ENCODE measurements at regions not wholly inside any gene's neighbourhood (a gene's known extent, or its start where the extent isn't known, plus 50 kb on each side); places are given as distances from the start of the nearest gene placed in this dataset.
"Not testable (repeated sequence)": the region's sequence is repeated elsewhere in the genome, so short reads cannot be mapped to it uniquely, and the experiment has no call there.

DNA sequence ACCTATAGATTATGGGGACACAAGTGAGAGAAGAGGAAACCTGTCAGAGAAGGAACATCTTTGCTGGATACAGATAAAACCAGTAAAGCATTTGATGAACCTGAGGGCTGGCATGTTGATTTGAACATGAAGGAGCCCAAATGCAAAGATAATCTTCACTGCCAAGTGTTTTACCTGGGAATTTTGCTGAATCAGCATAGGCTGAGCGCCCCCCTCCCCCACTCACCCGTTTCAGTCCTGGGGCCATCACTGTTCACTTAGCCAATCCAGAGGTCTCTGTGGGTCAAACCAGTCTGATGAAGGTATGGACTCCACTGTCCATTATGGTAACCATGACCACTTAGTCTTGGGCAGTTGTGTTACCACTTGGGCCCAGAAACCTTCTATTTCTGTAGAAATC is 466.0 kb upstream of the GRM7 start:
- Histone ChIP-seq H3K36me3 (no peaks in the 10 kb centered on the region), H3K9me3 (no peaks in the 10 kb centered on the region), H3K4me1 (no peaks in the 10 kb centered on the region), H3K4me3 (no peak overlapping the region), H3K27ac (replicated peaks in 1 of 4) (no peak overlapping the region), H3K27me3 (no peaks in the 10 kb centered on the region)
- no peak for DNase-seq (ENCODE audit: extremely low spot score)
- intact Hi-C loops (cut with DNase I), result no loop called here
- WGBS, result 91% methylated on average over 2 of the region's 2 CpGs
- TF ChIP-seq POLR2AphosphoS5 (IDR thresholded peaks at IDR 0.05) (no peak), POLR2A (IDR thresholded peaks at IDR 0.05; ENCODE audit: low read depth) (no peak), EP300 (IDR thresholded peaks at IDR 0.05) (no peak)
- TF ChIP-seq, protein P1, sequence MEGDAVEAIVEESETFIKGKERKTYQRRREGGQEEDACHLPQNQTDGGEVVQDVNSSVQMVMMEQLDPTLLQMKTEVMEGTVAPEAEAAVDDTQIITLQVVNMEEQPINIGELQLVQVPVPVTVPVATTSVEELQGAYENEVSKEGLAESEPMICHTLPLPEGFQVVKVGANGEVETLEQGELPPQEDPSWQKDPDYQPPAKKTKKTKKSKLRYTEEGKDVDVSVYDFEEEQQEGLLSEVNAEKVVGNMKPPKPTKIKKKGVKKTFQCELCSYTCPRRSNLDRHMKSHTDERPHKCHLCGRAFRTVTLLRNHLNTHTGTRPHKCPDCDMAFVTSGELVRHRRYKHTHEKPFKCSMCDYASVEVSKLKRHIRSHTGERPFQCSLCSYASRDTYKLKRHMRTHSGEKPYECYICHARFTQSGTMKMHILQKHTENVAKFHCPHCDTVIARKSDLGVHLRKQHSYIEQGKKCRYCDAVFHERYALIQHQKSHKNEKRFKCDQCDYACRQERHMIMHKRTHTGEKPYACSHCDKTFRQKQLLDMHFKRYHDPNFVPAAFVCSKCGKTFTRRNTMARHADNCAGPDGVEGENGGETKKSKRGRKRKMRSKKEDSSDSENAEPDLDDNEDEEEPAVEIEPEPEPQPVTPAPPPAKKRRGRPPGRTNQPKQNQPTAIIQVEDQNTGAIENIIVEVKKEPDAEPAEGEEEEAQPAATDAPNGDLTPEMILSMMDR (IDR thresholded peaks at IDR 0.05), result no peak

DNA sequence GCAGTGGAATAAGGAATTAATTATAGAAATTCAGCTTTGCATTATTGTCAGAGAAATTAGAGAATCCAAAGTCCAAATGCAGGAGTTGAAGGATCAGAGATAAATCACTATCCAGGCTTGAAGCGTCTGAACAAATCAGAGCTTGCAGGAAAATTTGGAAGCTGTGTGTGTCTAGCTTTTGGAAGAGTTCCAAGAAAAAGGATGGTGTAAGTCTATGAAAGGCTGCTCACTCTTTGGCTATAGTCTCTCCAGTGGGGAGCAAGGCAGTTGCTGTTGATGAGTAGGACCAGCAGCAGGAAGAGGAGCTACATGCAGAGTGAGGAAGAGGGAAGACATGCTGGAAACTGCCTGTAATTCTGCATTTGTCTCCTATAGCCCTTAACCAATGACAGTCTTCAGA is 464.3 kb upstream of the GRM7 start:
- Histone ChIP-seq H3K27ac (replicated peaks in 1 of 4) (no peak overlapping the region), H3K9me3 (no peaks in the 10 kb centered on the region), H3K4me3 (no peak overlapping the region), H3K36me3 (no peaks in the 10 kb centered on the region), H3K27me3 (no peaks in the 10 kb centered on the region), H3K4me1 (no peaks in the 10 kb centered on the region)
- intact Hi-C loops (cut with DNase I), result no loop called here
- DNase-seq (ENCODE audit: extremely low spot score), result no peak
- 44% methylated on average over 1 of the region's 1 CpG for WGBS
- TF ChIP-seq POLR2A (IDR thresholded peaks at IDR 0.05; ENCODE audit: low read depth), result no peak
- TF ChIP-seq POLR2AphosphoS5 (IDR thresholded peaks at IDR 0.05), result no peak
- no peak for TF ChIP-seq EP300 (IDR thresholded peaks at IDR 0.05)
- TF ChIP-seq, protein P1 (IDR thresholded peaks at IDR 0.05), result no peak

DNA sequence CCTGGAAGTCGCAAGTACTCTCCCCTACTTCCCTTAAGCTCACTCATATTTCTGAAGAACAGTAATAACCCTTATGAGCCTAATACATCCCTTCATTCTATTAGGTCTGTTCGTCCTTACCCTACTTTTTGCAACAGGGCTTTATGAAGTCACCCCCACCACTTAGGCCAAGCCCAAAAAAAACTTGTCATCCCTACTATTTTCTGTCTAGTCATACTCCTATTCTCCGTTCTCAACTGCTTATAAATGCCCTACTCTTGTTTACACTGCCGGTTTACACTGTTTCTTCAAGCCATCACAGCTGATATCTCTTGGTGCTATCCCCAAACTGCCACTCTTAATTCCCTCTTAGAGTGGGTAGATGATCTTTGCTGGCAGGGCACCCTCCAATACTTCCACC is 458.2 kb upstream of the GRM7 start:
- H3K36me3 ChIP-seq; H3K4me3 ChIP-seq; H3K9me3 ChIP-seq; DNase-seq (ENCODE audit: extremely low spot score); intact Hi-C loops (cut with DNase I); H3K27ac ChIP-seq (replicated peaks in 1 of 4); H3K27me3 ChIP-seq; H3K4me1 ChIP-seq: not testable (repeated sequence)
- 86% methylated on average over 4 of the region's 4 CpGs for WGBS

DNA sequence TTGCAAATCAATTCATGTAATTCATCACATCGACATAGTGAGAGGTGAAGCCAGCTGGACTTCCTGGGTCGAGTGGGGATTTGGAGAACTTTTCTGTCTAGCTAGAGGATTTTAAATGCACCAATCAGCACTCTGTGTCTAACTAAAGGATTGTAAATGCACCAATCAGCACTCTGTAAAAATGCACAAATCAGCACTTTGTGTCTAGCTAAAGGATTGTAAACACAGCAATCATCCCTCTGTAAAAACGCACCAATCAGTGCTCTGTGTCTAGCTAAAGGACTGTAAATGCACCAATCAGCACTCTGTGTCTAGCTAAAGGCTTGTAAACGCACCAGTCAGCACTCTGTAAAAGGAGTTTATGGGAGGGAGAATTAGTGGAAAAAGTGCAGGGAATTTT is 454.0 kb upstream of the GRM7 start:
- intact Hi-C loops (cut with DNase I), result not testable (repeated sequence)
- WGBS, result 86% methylated on average over 4 of the region's 4 CpGs

DNA sequence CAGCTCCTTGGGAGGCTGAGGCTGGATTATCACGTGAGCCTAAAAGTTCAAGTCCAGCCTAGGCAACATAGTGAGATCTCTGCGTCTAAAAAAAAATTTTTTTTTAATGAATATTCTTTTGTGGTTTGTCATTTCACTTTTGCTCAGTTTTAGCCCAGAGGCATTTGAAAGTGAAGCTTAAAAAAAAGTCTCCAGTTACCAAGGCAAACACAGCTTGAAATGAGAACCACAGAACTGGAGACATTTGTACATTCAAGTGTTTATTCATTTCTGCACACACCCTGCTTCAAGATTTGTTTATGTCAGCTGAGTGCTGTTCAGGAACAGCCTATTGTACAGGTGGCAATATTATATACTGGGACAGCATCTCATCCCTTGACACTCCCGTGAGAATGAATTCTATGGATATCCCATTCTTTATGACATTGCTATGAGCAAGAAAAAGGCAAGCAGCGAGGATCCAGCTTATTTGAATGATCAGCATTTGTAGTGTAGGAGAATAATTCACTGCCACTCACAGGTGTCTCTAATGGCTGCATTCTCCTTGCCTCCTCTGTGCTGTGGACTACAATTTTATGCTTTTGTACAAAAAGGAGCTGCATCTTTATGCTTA is 444.8 kb upstream of the GRM7 start:
- Histone ChIP-seq H3K27ac (replicated peaks in 1 of 4) (no peak overlapping the region), H3K4me1 (no peaks in the 10 kb centered on the region), H3K27me3 (no peaks in the 10 kb centered on the region), H3K4me3 (no peak overlapping the region), H3K9me3 (no peaks in the 10 kb centered on the region), H3K36me3 (no peaks in the 10 kb centered on the region)
- TF ChIP-seq POLR2AphosphoS5 (IDR thresholded peaks at IDR 0.05), result no peak
- TF ChIP-seq, protein P1 (IDR thresholded peaks at IDR 0.05), result no peak
- TF ChIP-seq EP300 (IDR thresholded peaks at IDR 0.05), result no peak
- TF ChIP-seq POLR2A (IDR thresholded peaks at IDR 0.05; ENCODE audit: low read depth), result no peak
- intact Hi-C loops (cut with DNase I), result no loop called here
- no peak for DNase-seq (ENCODE audit: extremely low spot score)
- WGBS, result 77% methylated on average over 4 of the region's 4 CpGs

More for the DNA sequence above, 454.0 kb upstream of the GRM7 start:
- not testable (repeated sequence) for H3K27me3 ChIP-seq; H3K27ac ChIP-seq (replicated peaks in 1 of 4); H3K4me3 ChIP-seq; H3K4me1 ChIP-seq; H3K9me3 ChIP-seq; DNase-seq (ENCODE audit: extremely low spot score); H3K36me3 ChIP-seq

DNA sequence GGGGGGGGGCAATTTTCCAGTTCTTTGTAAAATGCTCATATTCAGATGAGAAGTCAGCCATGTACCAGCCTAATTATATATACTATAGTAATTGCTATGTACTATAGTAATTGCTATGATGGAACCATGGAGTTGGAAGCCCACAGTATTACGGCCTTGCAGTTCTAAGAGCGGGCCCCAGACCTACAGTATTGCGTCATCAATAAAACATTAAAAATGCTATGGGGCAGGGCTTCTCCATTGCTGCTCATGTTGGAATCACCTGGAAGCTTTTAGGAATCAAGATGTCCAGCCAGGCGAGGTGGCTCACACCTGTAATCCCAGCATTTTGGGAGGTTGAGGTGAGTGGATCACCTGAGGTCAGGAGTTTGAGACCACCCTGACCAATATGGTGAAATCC is 443.7 kb upstream of the GRM7 start:
- Histone ChIP-seq H3K9me3 (no peaks in the 10 kb centered on the region), H3K27me3 (no peaks in the 10 kb centered on the region), H3K4me1 (no peaks in the 10 kb centered on the region), H3K36me3 (no peaks in the 10 kb centered on the region), H3K4me3 (no peak overlapping the region), H3K27ac (replicated peaks in 1 of 4) (no peak overlapping the region)
- DNase-seq (ENCODE audit: extremely low spot score), result no peak
- intact Hi-C loops (cut with DNase I), result no loop called here
- 100% methylated on average over 4 of the region's 4 CpGs for WGBS
- no peak for TF ChIP-seq POLR2AphosphoS5 (IDR thresholded peaks at IDR 0.05)
- TF ChIP-seq EP300 (IDR thresholded peaks at IDR 0.05), result no peak
- TF ChIP-seq POLR2A (IDR thresholded peaks at IDR 0.05; ENCODE audit: low read depth), result no peak
- TF ChIP-seq, protein P1 (IDR thresholded peaks at IDR 0.05), result no peak
